A172 (cell line): ENCODE measurements at regions not wholly inside any gene's neighbourhood (a gene's known extent, or its start where the extent isn't known, plus 50 kb on each side); places are given as distances from the start of the nearest gene placed in this dataset.

Source experiments
- DNase-seq: peaks from one replicate; pipeline ENCODE4 v3.0.0-alpha.2; 2015; ENCODE audit warnings: low spot score

DNA sequence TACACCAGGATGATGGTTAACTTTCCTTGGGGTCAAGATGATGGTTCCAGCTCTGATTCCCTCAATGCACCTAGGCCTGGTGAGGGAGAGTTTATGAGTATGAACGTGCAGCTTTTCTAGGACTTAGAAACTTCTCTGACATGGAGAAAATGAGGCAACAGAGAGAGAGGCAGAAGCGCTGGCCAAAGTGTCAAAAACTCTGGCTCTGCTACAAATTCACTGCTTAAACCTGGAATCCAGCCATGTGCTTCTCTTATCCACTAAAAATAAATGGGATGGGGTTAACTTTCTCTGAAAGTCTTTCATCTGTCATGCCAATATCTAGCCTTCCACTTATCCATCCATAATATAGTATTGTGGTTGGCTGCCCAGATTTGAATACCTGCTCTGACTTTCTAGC lies 568.7 kb downstream of the MED13L start:
- no peak for DNase-seq

DNA sequence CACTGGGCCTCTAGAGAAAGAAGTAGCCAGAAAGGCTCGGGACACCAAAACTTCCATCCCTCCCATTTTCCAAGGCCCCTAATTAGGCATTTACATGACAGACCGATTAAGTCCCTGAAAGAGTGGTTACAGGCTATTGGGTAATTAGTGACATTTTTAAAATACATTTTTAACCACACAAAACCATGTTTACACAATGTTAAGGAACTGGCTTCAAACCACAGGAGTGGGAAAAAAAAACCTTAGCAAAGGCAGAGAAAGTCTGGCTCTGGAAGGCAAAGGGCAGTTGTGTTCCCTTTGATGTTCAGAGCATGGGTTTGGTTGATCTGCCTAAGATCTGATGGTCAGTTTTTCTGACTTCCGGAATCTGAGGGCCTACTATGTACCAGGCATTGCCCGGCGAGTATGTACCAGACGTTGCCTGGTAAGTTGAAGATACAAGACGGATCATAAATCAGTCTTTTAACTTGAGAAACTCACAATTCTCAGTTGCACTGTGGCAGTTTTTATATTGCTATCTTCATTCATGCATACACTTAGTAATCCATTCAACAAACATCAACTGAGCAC lies 576.5 kb downstream of the MED13L start:
- no peak for DNase-seq

DNA sequence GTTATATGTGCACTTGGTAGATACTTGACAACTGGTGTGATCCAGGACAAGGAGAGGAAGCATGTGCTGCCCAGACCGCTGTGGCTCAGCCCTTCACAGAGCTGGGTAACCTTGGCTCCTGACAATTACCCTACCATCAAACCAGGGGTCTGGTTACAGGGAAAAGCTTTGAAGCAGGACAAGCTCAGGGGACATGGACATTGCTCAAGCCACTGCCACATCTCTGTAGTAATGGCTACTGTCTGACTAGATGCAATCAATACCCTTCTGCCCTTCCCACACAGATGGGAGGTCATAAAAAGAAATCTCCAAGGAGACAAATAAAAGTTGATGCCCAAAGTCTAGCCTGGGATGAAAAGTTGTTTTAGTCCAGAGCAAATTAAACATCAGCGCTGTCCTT lies 577.4 kb downstream of the MED13L start:
- no peak for DNase-seq

DNA sequence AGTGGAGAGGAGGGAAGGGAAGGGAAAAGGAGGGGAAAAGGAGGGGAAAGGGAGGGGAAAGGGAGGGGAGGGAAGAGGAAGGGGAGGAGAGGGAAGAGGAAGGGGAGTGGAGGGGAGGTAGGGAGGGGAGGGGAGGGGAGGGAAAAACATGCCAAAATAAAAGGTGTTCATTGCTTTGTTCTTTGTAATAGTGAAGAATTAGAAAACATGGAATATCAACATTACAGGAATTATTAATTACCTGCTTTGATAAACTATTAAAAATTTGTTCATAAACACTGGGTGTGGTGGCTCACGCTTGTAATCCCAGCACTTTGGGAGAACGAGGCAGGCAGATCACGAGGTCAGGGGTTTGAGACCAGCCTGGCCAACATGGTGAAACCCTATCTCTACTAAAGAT lies 579.2 kb downstream of the MED13L start:
- DNase-seq, result no peak

DNA sequence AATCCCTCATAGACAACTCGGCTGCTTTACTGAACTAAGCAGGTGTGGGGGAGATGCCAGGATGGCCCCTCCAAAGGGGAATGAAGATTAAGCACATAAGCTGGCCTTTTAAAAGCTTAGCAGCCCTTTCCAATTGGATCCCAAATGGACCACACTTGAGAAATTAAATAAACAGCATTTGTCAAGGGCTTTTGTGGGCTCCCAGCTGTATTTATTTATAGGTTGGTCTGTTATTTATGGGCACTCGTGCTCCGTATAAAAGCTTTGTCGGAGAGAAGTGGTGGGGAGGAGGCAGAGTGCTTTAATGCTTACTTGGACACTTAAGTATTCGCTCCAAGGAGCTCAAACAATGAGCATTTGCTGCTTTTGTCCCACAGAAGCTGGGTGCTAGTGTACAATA lies 580.2 kb downstream of the MED13L start:
- DNase-seq, result no peak

DNA sequence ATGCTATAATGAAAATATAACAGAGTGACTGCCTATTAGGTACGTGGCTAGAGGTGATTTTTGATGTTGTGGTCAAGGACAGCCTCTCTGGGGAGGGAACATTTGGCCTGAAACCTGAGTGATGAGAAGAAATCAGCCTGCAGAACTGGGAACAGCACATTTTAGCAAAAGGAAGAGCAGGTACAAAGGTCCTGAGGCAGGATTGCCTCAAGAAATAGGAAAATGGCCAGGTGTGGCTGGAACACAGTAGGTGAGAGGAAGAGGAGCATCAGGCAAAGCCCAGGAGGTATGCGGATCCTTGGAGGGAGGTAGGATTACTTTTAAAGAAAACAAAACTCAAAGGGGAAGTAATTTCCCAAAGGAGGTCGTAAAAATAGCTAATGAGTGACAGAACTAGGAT lies 582.9 kb downstream of the MED13L start:
- no peak for DNase-seq

DNA sequence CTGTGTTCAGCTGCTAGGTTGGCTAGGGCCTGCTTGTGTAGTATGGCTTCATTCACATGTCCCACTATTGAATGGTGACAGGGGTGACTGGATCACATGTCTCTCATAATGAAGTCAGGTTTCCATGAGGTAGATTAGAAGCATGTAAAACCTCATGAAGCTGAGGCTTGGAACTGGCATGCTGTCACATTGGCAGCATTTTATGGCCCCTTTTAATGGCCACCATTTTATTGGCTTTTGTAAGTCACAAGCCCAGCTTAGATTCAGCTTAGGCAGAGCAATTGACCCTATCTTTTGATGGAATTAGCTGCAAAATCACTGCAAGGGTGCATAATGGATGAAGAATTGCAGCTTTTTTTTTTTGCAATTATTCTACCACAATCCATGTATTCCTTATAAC lies 583.5 kb downstream of the MED13L start:
- no peak for DNase-seq

DNA sequence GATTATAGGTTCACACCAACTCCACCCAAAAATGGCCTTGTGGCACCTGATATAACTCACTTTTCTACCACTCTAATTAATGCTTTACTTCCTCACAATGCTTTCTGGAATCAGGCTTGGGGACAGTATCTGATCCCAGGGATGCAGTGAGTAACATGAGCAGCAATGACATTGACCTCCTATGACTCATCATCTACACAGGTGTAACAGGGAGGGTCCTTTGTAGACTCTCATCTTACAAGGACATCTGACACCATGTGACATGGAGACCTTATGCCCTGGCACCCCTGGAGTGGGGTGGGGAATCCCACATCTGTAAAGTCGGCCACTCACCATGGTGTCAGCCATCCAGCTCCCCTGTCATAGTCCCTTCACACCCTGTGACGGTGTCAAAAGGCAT lies 586.4 kb downstream of the MED13L start:
- DNase-seq, result no peak

DNA sequence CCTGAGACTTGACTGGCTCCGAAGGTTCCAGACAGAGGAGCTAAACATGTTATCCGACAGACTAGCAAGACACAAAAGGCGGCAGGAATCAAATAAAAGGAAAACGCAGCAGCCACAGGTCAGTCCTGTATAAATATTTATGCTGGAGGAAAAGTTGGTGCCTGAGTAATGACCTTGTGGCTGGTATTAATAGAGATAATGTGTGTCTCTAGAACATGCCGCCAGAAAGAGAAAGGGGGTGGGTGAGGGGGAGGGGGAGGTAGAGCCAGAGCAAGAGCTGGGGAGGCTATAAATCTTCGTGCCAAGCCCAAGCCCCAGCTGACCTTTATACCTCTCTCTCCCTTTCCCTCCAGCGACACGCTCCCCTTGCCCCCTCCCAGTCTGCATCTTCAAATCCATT lies 590.4 kb downstream of the MED13L start:
- DNase-seq, result no peak

DNA sequence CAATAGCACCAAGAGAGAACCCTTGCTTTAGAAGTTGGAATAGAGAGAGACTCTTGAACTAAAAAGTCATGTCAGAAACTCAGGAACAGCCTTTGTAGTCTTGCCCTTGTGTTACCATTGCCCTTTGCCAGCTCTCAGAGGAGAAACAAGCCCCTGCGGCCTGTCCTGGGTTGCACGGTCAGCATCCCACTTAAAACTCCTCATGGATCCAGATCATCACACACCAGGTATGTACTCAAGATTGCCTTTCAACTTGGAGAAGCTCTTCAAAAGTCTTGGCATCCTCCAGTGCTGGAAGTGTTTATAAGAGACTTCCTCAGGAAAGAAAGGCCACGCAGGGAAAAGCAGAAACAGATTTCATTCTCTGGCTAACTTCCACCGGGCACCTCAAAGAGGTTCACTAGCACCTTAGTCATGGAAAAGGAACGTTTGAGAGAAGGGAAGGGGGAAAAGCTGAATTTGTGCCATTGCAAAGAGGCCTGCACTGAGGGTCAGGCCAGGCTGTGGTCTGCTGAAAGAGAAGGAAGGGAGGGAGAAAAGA lies 594.2 kb downstream of the MED13L start:
- DNase-seq, result no peak

DNA sequence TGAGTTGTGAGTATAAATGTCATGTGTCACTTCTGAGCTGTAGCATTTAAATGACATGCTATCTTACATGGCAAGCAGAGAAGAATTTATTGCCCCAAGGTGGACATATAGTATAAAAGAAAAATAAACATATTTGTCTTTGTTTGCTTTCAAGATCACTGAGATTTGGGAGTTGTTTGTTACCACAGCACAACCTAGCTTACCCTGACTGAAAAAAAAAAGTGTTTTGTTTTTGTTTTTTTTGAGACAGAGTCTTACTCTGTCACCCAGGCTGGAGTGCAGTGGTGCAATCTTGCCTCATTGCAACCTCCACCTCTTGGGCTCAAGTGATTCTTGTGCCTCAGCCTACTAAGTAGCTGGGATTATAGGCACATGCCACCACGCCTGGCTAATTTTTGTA lies 596.5 kb downstream of the MED13L start:
- no peak for DNase-seq

DNA sequence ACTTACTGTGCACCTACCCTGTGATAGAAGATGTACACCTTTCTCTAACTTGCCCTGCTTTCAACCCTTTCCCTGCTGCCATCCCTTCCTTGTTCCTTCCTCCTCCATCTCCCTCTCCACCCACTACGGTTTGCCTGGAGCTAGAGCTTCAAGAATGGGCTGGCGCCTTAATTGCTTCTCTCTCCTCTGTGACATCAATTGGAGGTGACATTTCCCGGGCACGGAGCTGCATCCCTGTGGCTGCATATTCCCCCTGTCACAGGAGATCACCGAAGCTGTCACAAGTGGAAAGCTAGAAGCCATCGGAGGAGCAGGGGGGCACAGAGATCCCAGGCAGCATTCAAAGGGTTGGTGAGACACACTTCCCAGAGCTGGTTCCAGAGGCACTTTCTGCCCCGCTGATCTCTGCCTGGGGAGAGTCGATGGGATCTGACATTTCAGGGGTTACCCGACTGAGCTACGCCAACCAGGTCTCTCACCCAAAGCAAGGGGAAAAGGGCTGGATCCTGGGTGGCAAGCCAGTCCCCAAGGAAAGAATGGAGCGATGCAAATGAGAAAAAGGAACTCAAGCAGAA lies 604.9 kb downstream of the MED13L start:
- DNase-seq, result no peak

DNA sequence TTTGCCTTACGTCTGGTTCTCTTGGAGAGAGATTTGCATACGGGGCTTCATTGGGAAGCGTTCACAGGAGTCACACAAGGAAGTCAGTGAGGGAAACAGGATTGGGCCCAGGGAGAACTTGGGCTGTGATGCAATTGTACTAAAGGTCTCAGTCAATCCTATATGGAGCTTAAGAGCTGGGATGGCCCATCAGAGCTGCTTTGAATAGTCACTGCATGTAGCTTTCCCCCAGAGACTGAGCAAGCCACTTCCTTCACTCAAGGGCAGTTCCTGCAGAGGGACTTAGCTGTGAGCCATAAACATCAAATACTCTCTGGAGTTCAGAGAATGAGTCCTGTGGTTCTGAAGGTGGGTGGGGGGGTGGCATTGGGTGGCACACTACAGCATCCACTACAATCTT lies 605.4 kb downstream of the MED13L start:
- DNase-seq, result no peak

DNA sequence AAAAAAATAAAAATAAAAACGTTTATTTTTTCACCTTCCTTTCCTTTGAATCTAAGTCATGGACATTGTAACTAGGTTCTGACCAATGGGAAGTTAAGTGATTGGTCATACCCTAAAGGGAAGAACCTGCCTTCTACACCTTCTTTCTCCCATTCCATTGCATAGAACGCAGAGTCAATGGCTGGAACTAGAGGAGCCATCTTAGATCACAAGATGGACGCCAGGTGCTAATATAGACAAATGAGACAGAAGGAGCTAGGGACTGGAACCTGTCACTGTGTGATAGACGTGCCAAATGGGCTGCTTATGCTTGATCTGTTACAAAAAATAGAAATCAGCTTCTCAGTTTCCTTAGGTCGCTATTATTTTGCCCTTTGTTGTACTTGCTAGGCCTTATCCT lies 606.6 kb downstream of the MED13L start:
- no peak for DNase-seq

DNA sequence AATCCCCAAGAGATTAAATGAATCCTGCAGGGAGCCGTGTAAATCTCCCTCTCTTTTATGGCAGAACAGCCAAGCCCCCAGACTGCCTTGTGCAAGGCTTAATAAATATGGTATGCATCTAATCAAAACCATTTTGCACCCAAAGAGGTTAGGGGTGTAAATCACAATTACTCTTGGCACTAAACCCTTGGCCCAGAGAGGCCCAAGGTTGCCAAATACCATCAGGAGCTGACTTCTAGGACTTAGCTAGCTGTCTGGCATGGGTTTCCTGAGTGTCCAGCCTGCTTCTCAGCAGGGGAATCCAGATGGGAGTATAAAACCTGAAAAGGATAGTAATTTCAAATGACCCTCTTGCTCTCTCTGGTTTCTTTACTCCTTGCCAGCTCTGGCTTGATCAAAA lies 610.4 kb downstream of the MED13L start:
- no peak for DNase-seq

DNA sequence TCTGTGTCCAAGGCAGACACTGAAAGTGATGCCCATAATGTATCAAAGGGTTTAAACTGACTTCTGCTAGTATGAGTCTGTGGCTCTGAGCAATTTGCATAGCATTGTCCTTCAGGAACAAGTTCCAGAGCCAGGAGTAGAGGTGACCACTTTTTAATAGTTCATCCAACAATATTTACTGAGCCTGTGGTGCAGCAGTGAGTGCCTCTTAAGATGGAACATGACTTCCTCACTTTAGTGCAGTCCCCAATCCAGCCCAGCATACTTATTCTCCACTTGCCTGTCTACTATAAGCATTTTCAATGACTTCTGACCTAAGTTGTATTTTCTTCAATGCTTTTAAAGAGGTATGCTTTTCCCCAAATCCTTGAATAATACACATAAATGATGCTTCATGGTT lies 611.3 kb downstream of the MED13L start:
- no peak for DNase-seq

DNA sequence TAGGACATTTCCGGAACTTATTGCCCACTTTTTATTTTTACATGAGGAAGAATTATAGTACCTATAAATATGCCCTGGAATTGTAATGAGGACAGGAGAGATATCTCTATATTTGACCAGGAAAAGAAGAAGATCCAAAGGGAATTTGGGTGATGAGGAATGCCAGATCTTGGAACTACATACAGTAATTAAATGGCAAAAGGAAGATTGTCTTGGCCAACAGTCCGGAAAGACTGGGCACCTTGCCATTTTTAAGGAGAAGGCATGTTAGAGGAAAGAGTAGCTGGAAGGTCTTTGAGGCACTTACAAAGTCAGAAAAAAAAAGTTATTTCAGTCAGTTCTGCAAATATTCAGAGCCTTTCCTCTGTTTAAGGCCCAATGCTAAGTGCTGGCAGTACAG lies 616.4 kb downstream of the MED13L start:
- no peak for DNase-seq

DNA sequence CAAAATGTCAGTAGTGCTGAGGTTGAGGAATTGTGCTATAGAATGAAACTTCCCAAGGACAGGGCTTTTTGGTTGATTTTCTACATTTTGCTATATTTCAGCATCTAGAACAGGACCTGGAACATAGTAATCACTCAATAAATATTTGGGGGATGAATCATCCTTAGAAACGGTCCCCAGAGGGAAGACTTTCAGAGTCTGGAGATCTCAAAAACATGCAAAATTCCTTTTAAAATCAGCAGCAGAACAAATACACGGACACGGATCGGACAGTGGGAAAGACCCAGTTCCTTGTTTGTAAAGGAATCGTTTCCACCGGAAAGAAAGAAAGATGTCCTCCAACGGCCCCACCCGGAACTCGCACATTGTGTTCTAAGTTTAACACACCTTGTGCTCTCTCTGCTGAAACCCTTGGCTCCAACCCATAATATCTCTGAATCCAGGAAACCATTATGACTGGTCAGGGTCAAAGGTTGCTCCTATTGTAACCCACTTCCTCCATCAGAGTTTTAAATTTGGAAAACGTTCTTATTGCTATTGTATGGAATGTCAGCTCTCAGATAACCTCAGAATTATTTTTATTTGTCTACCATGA lies 617.2 kb downstream of the MED13L start:
- DNase-seq, result peak; percentile 28

DNA sequence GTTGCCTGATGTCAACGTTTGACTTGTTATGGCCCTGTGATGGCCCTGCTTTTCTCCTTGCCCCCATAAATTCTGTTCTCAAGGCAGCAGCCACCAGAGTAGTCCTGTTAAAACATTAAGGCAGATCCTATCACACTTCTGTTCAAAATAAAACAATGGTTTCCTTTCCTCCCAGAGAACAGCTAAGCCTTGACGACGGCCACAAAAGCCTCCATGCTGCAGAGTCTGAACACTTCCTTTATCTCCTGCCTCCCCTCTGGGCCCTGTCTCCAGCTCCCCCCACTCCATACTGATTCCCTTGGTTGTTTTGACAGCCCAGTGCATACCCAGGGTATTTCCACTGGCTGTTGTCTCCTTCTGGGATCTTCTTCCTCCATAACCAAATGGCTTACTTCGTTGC lies 618.1 kb downstream of the MED13L start:
- DNase-seq, result no peak

DNA sequence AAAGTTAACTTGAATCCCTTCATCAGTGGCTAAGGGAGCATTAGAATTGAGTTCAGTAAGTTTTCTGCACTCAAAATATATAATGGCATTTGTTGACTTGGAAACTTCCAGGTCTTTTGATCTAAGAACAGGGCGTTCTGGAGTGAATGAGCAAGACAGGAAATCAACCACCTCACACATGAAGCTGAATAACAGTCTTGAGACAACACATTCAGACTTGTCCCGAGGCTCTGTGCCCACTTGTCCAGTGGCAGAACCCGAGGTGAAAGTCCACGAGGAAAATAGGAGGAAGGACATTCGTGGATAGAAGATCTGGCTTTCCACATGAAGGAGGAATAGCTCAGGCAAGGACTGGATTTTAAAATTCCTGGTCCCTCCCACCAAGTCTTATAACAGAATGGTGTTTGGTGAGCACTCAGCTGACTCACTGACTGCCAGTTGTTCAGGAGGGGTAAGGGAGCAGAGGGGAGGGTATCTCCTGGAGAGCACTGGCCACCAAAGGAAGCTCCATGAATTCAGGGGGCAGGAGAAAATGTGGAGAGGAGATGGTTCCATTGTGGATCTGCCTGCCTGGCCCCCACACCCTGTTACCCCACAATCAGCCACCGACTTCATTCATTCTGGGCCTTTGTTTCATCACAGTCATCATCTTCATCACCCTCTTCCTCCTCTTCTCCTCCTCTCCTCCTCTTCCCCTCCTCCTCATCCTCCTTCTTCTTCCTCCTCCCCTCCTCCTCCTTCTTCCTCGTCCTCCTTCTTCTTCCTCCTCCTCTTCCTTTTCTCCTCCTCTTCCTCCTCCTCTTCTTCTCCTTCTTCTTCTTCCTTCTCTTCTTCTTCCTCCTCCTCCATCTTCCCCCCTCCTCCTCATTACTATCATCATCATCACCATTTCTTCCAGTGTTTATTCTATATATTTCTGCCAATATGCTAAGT lies 620.1 kb downstream of the MED13L start:
- DNase-seq, result no peak

DNA sequence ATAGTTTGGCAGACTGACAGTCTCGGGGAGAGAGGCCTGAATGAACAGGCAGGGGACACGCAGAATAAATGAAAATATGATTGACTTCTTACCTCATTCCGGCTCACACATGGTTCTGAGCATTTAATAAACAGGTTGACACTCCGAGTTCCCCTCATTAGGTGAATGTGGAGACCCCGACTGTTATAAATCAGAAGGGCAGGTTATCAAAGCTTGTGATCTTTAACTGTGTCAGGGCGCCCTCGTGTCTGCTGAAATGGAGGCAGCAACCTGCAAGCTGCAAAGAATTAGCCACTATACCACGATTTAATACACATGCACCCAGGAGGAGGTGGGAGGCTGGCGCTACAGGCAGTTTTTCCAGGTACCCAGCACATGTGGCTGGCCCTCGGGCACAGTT lies 627.5 kb downstream of the MED13L start:
- DNase-seq, result no peak

DNA sequence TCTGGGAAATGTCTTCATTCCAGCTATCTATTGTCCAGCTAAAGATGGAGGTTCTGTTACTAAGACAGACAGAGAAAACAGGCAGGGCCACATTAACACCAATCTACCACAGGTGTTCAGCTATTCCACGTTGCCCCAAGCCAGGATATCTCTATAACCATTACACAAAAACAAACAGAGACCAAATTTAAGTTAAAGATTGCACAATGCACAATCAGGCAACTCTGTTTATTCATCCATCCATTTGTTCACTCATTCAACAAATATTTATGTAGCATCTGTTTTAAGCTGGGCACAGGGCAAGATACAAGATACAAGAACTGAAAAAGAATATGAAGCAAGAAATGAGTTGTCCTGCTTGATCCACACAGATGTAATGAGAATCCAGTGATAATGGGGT lies 629.0 kb downstream of the MED13L start:
- no peak for DNase-seq

DNA sequence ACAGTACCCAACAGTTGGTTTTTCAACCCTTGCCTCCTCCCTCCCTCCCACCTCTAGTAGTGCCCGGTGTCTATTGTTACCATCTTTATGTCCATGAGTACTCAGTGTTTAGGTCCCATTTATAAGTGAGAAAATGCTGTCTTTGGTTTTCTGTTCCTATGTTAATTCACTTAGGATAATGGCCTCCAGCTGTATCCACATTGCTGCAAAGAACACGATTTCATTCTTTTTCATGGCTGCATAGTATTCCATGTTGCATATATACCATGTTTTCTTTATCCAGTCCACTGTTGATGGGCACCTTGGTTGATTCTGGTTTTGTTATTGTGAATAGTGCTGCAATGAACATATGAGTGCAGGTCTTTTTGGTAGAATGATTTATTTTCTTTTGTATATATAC lies 631.3 kb downstream of the MED13L start:
- DNase-seq, result no peak
